HepG2 (cell line): ENCODE measurements at regions not wholly inside any gene's neighbourhood (a gene's known extent, or its start where the extent isn't known, plus 50 kb on each side); places are given as distances from the start of the nearest gene placed in this dataset.

ENCODE experiments used
- ATAC-seq: fragments of 200-7000 bp; cut with Tn5 transposase; 3 replicates; pipeline ENCODE4 v1.9.1; 2020; ENCODE audit warnings: mild to moderate bottlenecking, moderate library complexity
- BruUV-seq: library from RNA; stranded (reverse); fragments of 400-500 nt; replicated peaks from 2 replicates; lab custom pipeline; 2021; lab: Mats Ljungman, UMichigan
- CTCF ChIA-PET: fragments of 300-600 bp; formaldehyde crosslinking; extraction: SDS; loops from one replicate; lab custom pipeline; 2021; ENCODE audit warnings: low total read pairs, inconsistent platforms, low intra/inter-chr PET ratio; lab: Yijun Ruan, JAX
- POLR2A ChIA-PET: fragments of 350-600 bp; sonication (Branson Sonifier 250); formaldehyde crosslinking; loops from one replicate; lab custom pipeline; 2020; ENCODE audit warnings: antibody characterized with exemption, inconsistent platforms; lab: Yijun Ruan, JAX
- DNase-seq: peaks from one replicate; pipeline ENCODE4 v3.0.0-alpha.2; 2015; ENCODE audit warnings: low spot score
- FAIRE-seq: peaks from 3 replicates; lab custom pipeline; 2011; peaks lifted over from hg19 to GRCh38; lab: Jason Lieb, UNC
- H2AFZ ChIP-seq: one replicate; pipeline ENCODE4 v1.6.1; 2011; ENCODE audit warnings: low read length, inconsistent platforms
- H3K27ac ChIP-seq: fragments of 300-600 bp; 3 replicates; pipeline ENCODE4 v1.8.0; 2011; ENCODE audit warnings: mixed run types, mild to moderate bottlenecking, mixed read lengths, low read length, inconsistent platforms; ENCODE audit not compliant: insufficient read depth; ENCODE audit errors: extremely low read length
- H3K27me3 ChIP-seq, 2 experiments: fragments of 200-600 bp in 1 of 2; 2 replicates in 1 of 2; 3 replicates in 1 of 2; pipeline versions ENCODE4 v1.6.0 to v1.8.0; 2011; ENCODE audit warnings: low read length in 2 of 2, mild to moderate bottlenecking in 2 of 2, moderate library complexity in 2 of 2, inconsistent platforms in 1 of 2; ENCODE audit not compliant: insufficient read depth in 2 of 2, control insufficient read depth in 1 of 2
- H3K36me3 ChIP-seq, 2 experiments: fragments of 200-600 bp in 1 of 2; replicated peaks in 1 of 2; 2 replicates in 1 of 2; 3 replicates in 1 of 2; pipeline versions ENCODE4 v1.5.1 to v1.8.0; 2011; ENCODE audit warnings: low read length in 2 of 2, inconsistent platforms in 1 of 2; ENCODE audit not compliant: insufficient read depth in 2 of 2, control insufficient read depth in 1 of 2
- H3K4me1 ChIP-seq: 2 replicates; pipeline ENCODE4 v1.5.1; 2012; ENCODE audit warnings: low read length, inconsistent platforms; ENCODE audit not compliant: insufficient read depth
- H3K4me2 ChIP-seq: 2 replicates; pipeline ENCODE4 v1.6.0; 2011; ENCODE audit warnings: low read depth, low read length, inconsistent platforms
- H3K4me3 ChIP-seq, 3 experiments: fragments of 200-600 bp in 1 of 3; sonication (generic), shearing (Covaris generic) in 1 of 3; replicated peaks in 1 of 3; 2 replicates each; pipeline ENCODE4 v1.5.1; 2011 to 2016; ENCODE audit warnings: low read length in 3 of 3, inconsistent platforms in 2 of 3, low read depth in 2 of 3, mild to moderate bottlenecking in 2 of 3, control low read depth in 1 of 3, mixed read lengths in 1 of 3; ENCODE audit not compliant: insufficient read depth in 1 of 3
- H3K79me2 ChIP-seq: one replicate; pipeline ENCODE4 v1.6.1; 2011; ENCODE audit warnings: low read length, inconsistent platforms; ENCODE audit not compliant: insufficient read depth
- H3K9ac ChIP-seq: 2 replicates; pipeline ENCODE4 v1.6.0; 2011; ENCODE audit warnings: mild to moderate bottlenecking, low read depth, low read length, inconsistent platforms; ENCODE audit not compliant: insufficient read depth
- H3K9me3 ChIP-seq: 2 replicates; pipeline ENCODE4 v1.5.1; 2012; ENCODE audit warnings: mild to moderate bottlenecking, low read length
- H4K20me1 ChIP-seq: 2 replicates; pipeline ENCODE4 v1.6.0; 2011; ENCODE audit warnings: inconsistent platforms, mild to moderate bottlenecking, low read length, moderate library complexity; ENCODE audit not compliant: insufficient read depth
- FOXP1 ChIP-seq, 2 experiments: fragments of 450-650 bp in 1 of 2; IDR thresholded peaks; 2 replicates each; pipeline ENCODE4 v1.6.1; 2017 to 2018; ENCODE audit warnings: antibody characterized with exemption in 1 of 2
- MNT ChIP-seq: fragments of 450-650 bp; IDR thresholded peaks from 2 replicates; pipeline ENCODE4 v1.6.1; 2016
- NCOA5 ChIP-seq: sonication (generic); formaldehyde crosslinking; IDR thresholded peaks from 2 replicates; pipeline ENCODE4 v1.4.0; 2020; ENCODE audit warnings: missing genetic modification reagents
- RERE ChIP-seq: IDR thresholded peaks from 2 replicates; pipeline ENCODE4 v1.6.1; 2016; ENCODE audit warnings: low read depth, missing genetic modification reagents, missing compliant biosample characterization
- ZBTB7B ChIP-seq: sonication (generic); formaldehyde crosslinking; IDR thresholded peaks from 2 replicates; pipeline ENCODE4 v1.4.0; 2020; ENCODE audit warnings: missing genetic modification reagents
- ZNF121 ChIP-seq: sonication (generic); formaldehyde crosslinking; IDR thresholded peaks from 2 replicates; pipeline ENCODE4 v1.5.0; 2020; ENCODE audit warnings: mild to moderate bottlenecking, missing genetic modification reagents
- ZNF17 ChIP-seq: sonication (generic); formaldehyde crosslinking; IDR thresholded peaks from 2 replicates; pipeline ENCODE4 v1.5.0; 2020; ENCODE audit warnings: mild to moderate bottlenecking, missing genetic modification reagents
- ZNF367 ChIP-seq: sonication (generic); formaldehyde crosslinking; IDR thresholded peaks from 2 replicates; pipeline ENCODE4 v1.4.0; 2020; ENCODE audit warnings: missing genetic modification reagents, borderline replicate concordance
- ZNF776 ChIP-seq: sonication (generic); formaldehyde crosslinking; IDR thresholded peaks from 2 replicates; pipeline ENCODE4 v1.4.0; 2020; ENCODE audit warnings: mild to moderate bottlenecking, missing genetic modification reagents
- WGBS: methylation state at CpG from one replicate; pipeline ENCODE4 v1.1.6; 2017; ENCODE audit warnings: low lambda C conversion rate; 5-methylcytosine and 5-hydroxymethylcytosine counted together
- in situ Hi-C: cut with HindIII; loops from 2 replicates; pipeline ENCODE4 v1.10.0; 2017; ENCODE audit warnings: low pct_unique_long_range_greater_than_20kb; ENCODE audit not compliant: extremely low pct_ligation_motif_present
- intact Hi-C: fragments of 100-400 bp; cut with micrococcal nuclease; formaldehyde crosslinking; loops from one replicate; pipeline ENCODE4 v1.10.0; 2022; ENCODE audit not compliant: unreplicated experiment

- no peak overlapping the region for H3K4me2 ChIP-seq
- DNase-seq: no peak
- intact Hi-C loops: no loop called here
- no peaks in the 10 kb centered on the region for H3K36me3 ChIP-seq
- H3K79me2 ChIP-seq: no peaks in the 10 kb centered on the region
- no peak overlapping the region for H3K9ac ChIP-seq
- POLR2A ChIA-PET: no interaction called here
- H3K4me1 ChIP-seq: no peaks in the 10 kb centered on the region
- no peak for ATAC-seq
- CTCF ChIA-PET: no interaction called here
- no peaks in the 10 kb centered on the region for H3K9me3 ChIP-seq
- H2AFZ ChIP-seq: no peak overlapping the region
- no peaks in the 10 kb centered on the region for H3K27me3 ChIP-seq
- no TSS peak for BruUV-seq
- in situ Hi-C loops: no loop called here
- WGBS: 0% methylated on average over 2 of the region's 2 CpGs
- no peak overlapping the region for H3K4me3 ChIP-seq
- no peak for TF ChIP-seq ZNF367 (CRISPR knock-in tag)
- peak; percentile 100 for TF ChIP-seq MNT
- TF ChIP-seq, all 625 proteins: peak for 1
- Histone ChIP-seq H4K20me1 (no peaks in the 10 kb centered on the region), H3K27ac (no peak overlapping the region)
- FAIRE-seq: no peak
Measured at GRCh38 chr4:81546777-81547176, 75.1 kb upstream of the RASGEF1B start.

- DNase-seq: no peak
- Histone ChIP-seq H3K4me3 (no peak overlapping the region), H3K36me3 (no peaks in the 10 kb centered on the region), H2AFZ (no peak overlapping the region), H4K20me1 (no peaks in the 10 kb centered on the region), H3K27me3 (no peaks in the 10 kb centered on the region), H3K9me3 (no peaks in the 10 kb centered on the region), H3K27ac (no peak overlapping the region), H3K4me2 (no peak overlapping the region), H3K79me2 (no peaks in the 10 kb centered on the region), H3K4me1 (no peaks in the 10 kb centered on the region), H3K9ac (no peak overlapping the region)
- 34% methylated on average over 4 of the region's 4 CpGs for WGBS
- no TSS peak for BruUV-seq
- in situ Hi-C loops: no loop called here
- POLR2A ChIA-PET: no interaction called here
- ATAC-seq: no peak
- no peak for FAIRE-seq
- intact Hi-C loops: no loop called here
- CTCF ChIA-PET: no interaction called here
- no peak for TF ChIP-seq RERE (CRISPR knock-in tag)
- no peak for TF ChIP-seq ZNF121 (CRISPR knock-in tag)
- no peak for TF ChIP-seq ZNF17
- no peak for TF ChIP-seq NCOA5 (CRISPR knock-in tag)
- no peak for TF ChIP-seq ZBTB7B (CRISPR knock-in tag)
- TF ChIP-seq ZNF776 (CRISPR knock-in tag): no peak
- TF ChIP-seq FOXP1 (IDR thresholded peaks at IDR 0.05): no peak
- TF ChIP-seq FOXP1 (CRISPR knock-in tag; IDR thresholded peaks at IDR 0.05): no peak
Measured at GRCh38 chr4:81541161-81541945, 69.6 kb upstream of the RASGEF1B start.
